Karpas-422 (cell line): ENCODE measurements at regions not wholly inside any gene's neighbourhood (a gene's known extent, or its start where the extent isn't known, plus 50 kb on each side); places are given as distances from the start of the nearest gene placed in this dataset.

Source experiments
- DNase-seq: peaks from one replicate; pipeline ENCODE4 v3.0.0-alpha.2; 2015
- H2AFZ ChIP-seq: fragments of 200-600 bp; sonication (generic); 2 replicates; pipeline ENCODE4 v1.6.1; 2014; ENCODE audit warnings: antibody characterized with exemption, low read length, mixed read lengths
- H3K27ac ChIP-seq: fragments of 200-600 bp; sonication (generic); 2 replicates; pipeline ENCODE4 v1.5.1; 2014; ENCODE audit warnings: mild to moderate bottlenecking, low read length, moderate library complexity
- H3K27me3 ChIP-seq: fragments of 200-600 bp; sonication (generic); 2 replicates; pipeline ENCODE4 v1.6.1; 2014; ENCODE audit warnings: low read length, mixed read lengths
- H3K36me3 ChIP-seq: fragments of 200-600 bp; sonication (generic); 2 replicates; pipeline ENCODE4 v1.6.1; 2014; ENCODE audit warnings: low read length, mixed read lengths; ENCODE audit not compliant: insufficient read depth
- H3K4me1 ChIP-seq: fragments of 200-600 bp; sonication (generic); 2 replicates; pipeline ENCODE4 v1.6.1; 2014; ENCODE audit warnings: mild to moderate bottlenecking, low read length, mixed read lengths
- H3K4me2 ChIP-seq: fragments of 200-600 bp; sonication (generic); 2 replicates; pipeline ENCODE4 v1.6.1; 2014; ENCODE audit warnings: low read length, low read depth, mild to moderate bottlenecking; ENCODE audit not compliant: poor library complexity, severe bottlenecking
- H3K4me3 ChIP-seq: fragments of 200-600 bp; sonication (generic); 2 replicates; pipeline ENCODE4 v1.5.1; 2014; ENCODE audit warnings: mild to moderate bottlenecking, antibody characterized with exemption, low read length, mixed read lengths
- H3K79me2 ChIP-seq: fragments of 200-600 bp; sonication (generic); 2 replicates; pipeline ENCODE4 v1.6.1; 2014; ENCODE audit warnings: mild to moderate bottlenecking, low read length, mixed read lengths
- H3K9ac ChIP-seq: fragments of 200-600 bp; sonication (generic); 2 replicates; pipeline ENCODE4 v1.6.0; 2014; ENCODE audit warnings: low read length
- H3K9me2 ChIP-seq: fragments of 200-600 bp; sonication (generic), shearing (Covaris generic); replicated peaks from 2 replicates; pipeline ENCODE4 v1.6.0; 2014; ENCODE audit warnings: mild to moderate bottlenecking, low read length, moderate library complexity; ENCODE audit not compliant: insufficient read depth
- H3K9me3 ChIP-seq: fragments of 300-700, 200-600 bp; sonication (generic); 2 replicates; pipeline ENCODE4 v1.6.1; 2014; ENCODE audit warnings: low read length, mixed read lengths
- H4K20me1 ChIP-seq: fragments of 200-600 bp; sonication (generic); 2 replicates; pipeline ENCODE4 v1.6.1; 2014; ENCODE audit warnings: mild to moderate bottlenecking, antibody characterized with exemption, low read length, low read depth; ENCODE audit not compliant: insufficient read depth

GRCh38 chr4:170306208-170306607, 216.5 kb upstream of the AADAT start:
- Histone ChIP-seq H3K4me3 (no peak overlapping the region), H3K9me2 (no peaks in the 10 kb centered on the region)

GRCh38 chr4:170305627-170306026, 215.9 kb upstream of the AADAT start:
- H3K36me3 ChIP-seq, result no peaks in the 10 kb centered on the region
- no peak overlapping the region for H3K4me2 ChIP-seq
- H3K27me3 ChIP-seq, result no peaks in the 10 kb centered on the region
- no peak overlapping the region for H2AFZ ChIP-seq
- no peaks in the 10 kb centered on the region for H4K20me1 ChIP-seq
- no peaks in the 10 kb centered on the region for H3K79me2 ChIP-seq
- H3K9me2 ChIP-seq, result no peaks in the 10 kb centered on the region
- DNase-seq, result no peak
- no peak overlapping the region for H3K9ac ChIP-seq
- H3K9me3 ChIP-seq, result no peaks in the 10 kb centered on the region
- H3K4me1 ChIP-seq, result no peaks in the 10 kb centered on the region
- no peak overlapping the region for H3K4me3 ChIP-seq
- H3K27ac ChIP-seq, result no peak overlapping the region

More at GRCh38 chr4:170306208-170306607, 216.5 kb upstream of the AADAT start:
- no peak for DNase-seq
- H3K27me3 ChIP-seq, result no peaks in the 10 kb centered on the region
- H3K9ac ChIP-seq, result no peak overlapping the region
- H3K4me1 ChIP-seq, result no peaks in the 10 kb centered on the region
- H3K27ac ChIP-seq, result no peak overlapping the region
- no peak overlapping the region for H3K4me2 ChIP-seq
- H3K9me3 ChIP-seq, result no peaks in the 10 kb centered on the region
- no peaks in the 10 kb centered on the region for H3K36me3 ChIP-seq
- no peaks in the 10 kb centered on the region for H4K20me1 ChIP-seq
- no peaks in the 10 kb centered on the region for H3K79me2 ChIP-seq
- no peak overlapping the region for H2AFZ ChIP-seq

- H3K4me1 ChIP-seq, result no peaks in the 10 kb centered on the region
- no peaks in the 10 kb centered on the region for H3K9me2 ChIP-seq
- no peak overlapping the region for H2AFZ ChIP-seq
- DNase-seq, result no peak
- H3K4me3 ChIP-seq, result no peak overlapping the region
- no peaks in the 10 kb centered on the region for H3K27me3 ChIP-seq
- H3K36me3 ChIP-seq, result no peaks in the 10 kb centered on the region
- H3K4me2 ChIP-seq, result no peak overlapping the region
- H3K9me3 ChIP-seq, result no peaks in the 10 kb centered on the region
- H3K27ac ChIP-seq, result no peak overlapping the region
- no peaks in the 10 kb centered on the region for H4K20me1 ChIP-seq
- H3K79me2 ChIP-seq, result no peaks in the 10 kb centered on the region
- no peak overlapping the region for H3K9ac ChIP-seq
These were observed 191.3 kb upstream of the AADAT start for GRCh38 chr4:170281027-170281426.

GRCh38 chr4:170278460-170278859, 188.7 kb upstream of the AADAT start:
- H3K27ac ChIP-seq, result no peak overlapping the region
- no peaks in the 10 kb centered on the region for H3K79me2 ChIP-seq
- H3K27me3 ChIP-seq, result no peaks in the 10 kb centered on the region
- H3K9me3 ChIP-seq, result no peaks in the 10 kb centered on the region
- no peaks in the 10 kb centered on the region for H3K4me1 ChIP-seq
- H3K4me3 ChIP-seq, result no peak overlapping the region
- no peaks in the 10 kb centered on the region for H3K36me3 ChIP-seq
- no peak overlapping the region for H2AFZ ChIP-seq
- H4K20me1 ChIP-seq, result no peaks in the 10 kb centered on the region
- no peak overlapping the region for H3K4me2 ChIP-seq
- no peak for DNase-seq
- no peaks in the 10 kb centered on the region for H3K9me2 ChIP-seq
- no peak overlapping the region for H3K9ac ChIP-seq

- no peak overlapping the region for H3K9ac ChIP-seq
- no peaks in the 10 kb centered on the region for H3K9me2 ChIP-seq
- H3K4me1 ChIP-seq, result no peaks in the 10 kb centered on the region
- H2AFZ ChIP-seq, result no peak overlapping the region
- no peaks in the 10 kb centered on the region for H3K79me2 ChIP-seq
- H3K9me3 ChIP-seq, result no peaks in the 10 kb centered on the region
- no peak overlapping the region for H3K4me3 ChIP-seq
- H3K4me2 ChIP-seq, result no peak overlapping the region
- H3K27ac ChIP-seq, result no peak overlapping the region
- H3K27me3 ChIP-seq, result no peaks in the 10 kb centered on the region
- DNase-seq, result no peak
- no peaks in the 10 kb centered on the region for H4K20me1 ChIP-seq
- no peaks in the 10 kb centered on the region for H3K36me3 ChIP-seq
These were observed 184.9 kb upstream of the AADAT start for GRCh38 chr4:170274616-170275015.

GRCh38 chr4:170272959-170273358, 183.2 kb upstream of the AADAT start:
- H3K9me3 ChIP-seq, result no peaks in the 10 kb centered on the region
- H3K4me3 ChIP-seq, result no peak overlapping the region
- no peaks in the 10 kb centered on the region for H4K20me1 ChIP-seq
- H3K4me1 ChIP-seq, result no peaks in the 10 kb centered on the region
- no peak overlapping the region for H3K9ac ChIP-seq
- DNase-seq, result no peak
- no peak overlapping the region for H3K27ac ChIP-seq
- H3K27me3 ChIP-seq, result no peaks in the 10 kb centered on the region
- H2AFZ ChIP-seq, result no peak overlapping the region
- H3K4me2 ChIP-seq, result no peak overlapping the region
- H3K79me2 ChIP-seq, result no peaks in the 10 kb centered on the region
- no peaks in the 10 kb centered on the region for H3K9me2 ChIP-seq
- H3K36me3 ChIP-seq, result no peaks in the 10 kb centered on the region

GRCh38 chr4:170271723-170272122, 182.0 kb upstream of the AADAT start:
- DNase-seq, result no peak
- Histone ChIP-seq H3K79me2 (no peaks in the 10 kb centered on the region), H3K9me3 (no peaks in the 10 kb centered on the region), H3K9me2 (no peaks in the 10 kb centered on the region), H2AFZ (no peak overlapping the region), H3K36me3 (no peaks in the 10 kb centered on the region), H3K4me2 (no peak overlapping the region), H3K4me3 (no peak overlapping the region), H3K4me1 (no peaks in the 10 kb centered on the region), H3K27me3 (no peaks in the 10 kb centered on the region), H3K27ac (no peak overlapping the region), H3K9ac (no peak overlapping the region), H4K20me1 (no peaks in the 10 kb centered on the region)

- H3K4me1 ChIP-seq, result no peaks in the 10 kb centered on the region
- H3K4me3 ChIP-seq, result no peak overlapping the region
- H3K79me2 ChIP-seq, result no peaks in the 10 kb centered on the region
- no peaks in the 10 kb centered on the region for H3K36me3 ChIP-seq
- DNase-seq, result no peak
- no peaks in the 10 kb centered on the region for H3K9me3 ChIP-seq
- no peaks in the 10 kb centered on the region for H3K9me2 ChIP-seq
- no peaks in the 10 kb centered on the region for H3K27me3 ChIP-seq
- no peak overlapping the region for H3K27ac ChIP-seq
- no peak overlapping the region for H3K4me2 ChIP-seq
- no peak overlapping the region for H3K9ac ChIP-seq
- H2AFZ ChIP-seq, result no peak overlapping the region
- H4K20me1 ChIP-seq, result no peaks in the 10 kb centered on the region
These were observed 180.9 kb upstream of the AADAT start for GRCh38 chr4:170270628-170271027.

- H4K20me1 ChIP-seq, result no peaks in the 10 kb centered on the region
- no peak overlapping the region for H2AFZ ChIP-seq
- H3K4me3 ChIP-seq, result no peak overlapping the region
- H3K9me3 ChIP-seq, result no peaks in the 10 kb centered on the region
- no peaks in the 10 kb centered on the region for H3K36me3 ChIP-seq
- no peaks in the 10 kb centered on the region for H3K27me3 ChIP-seq
- H3K4me1 ChIP-seq, result no peaks in the 10 kb centered on the region
- no peak for DNase-seq
- no peak overlapping the region for H3K27ac ChIP-seq
- H3K9ac ChIP-seq, result no peak overlapping the region
- no peak overlapping the region for H3K4me2 ChIP-seq
- H3K9me2 ChIP-seq, result no peaks in the 10 kb centered on the region
- no peaks in the 10 kb centered on the region for H3K79me2 ChIP-seq
These were observed 180.2 kb upstream of the AADAT start for GRCh38 chr4:170269950-170270349.
